Mesendoderm (in vitro differentiated cells): ENCODE measurements at regions not wholly inside any gene's neighbourhood (a gene's known extent, or its start where the extent isn't known, plus 50 kb on each side); places are given as distances from the start of the nearest gene placed in this dataset.

Source experiments
- DNase-seq: peaks from one replicate; pipeline ENCODE4 v3.0.0; 2013
- H2AK5ac ChIP-seq: 2 replicates; pipeline ENCODE4 v1.6.1; 2013; ENCODE audit warnings: low read length, inconsistent platforms
- H2BK120ac ChIP-seq: 2 replicates; pipeline ENCODE4 v1.6.1; 2013; ENCODE audit warnings: low read depth, mild to moderate bottlenecking, low read length, moderate library complexity, mixed read lengths
- H2BK15ac ChIP-seq: replicated peaks from 2 replicates; pipeline ENCODE4 v1.6.1; 2013; ENCODE audit warnings: low read depth, mild to moderate bottlenecking, moderate library complexity
- H2BK5ac ChIP-seq: 2 replicates; pipeline ENCODE4 v1.6.1; 2013; ENCODE audit warnings: low read length, inconsistent platforms
- H3K18ac ChIP-seq: 2 replicates; pipeline ENCODE4 v1.6.1; 2013; ENCODE audit warnings: mild to moderate bottlenecking, low read length, mixed read lengths
- H3K23ac ChIP-seq: one replicate; pipeline ENCODE4 v1.6.1; 2013; ENCODE audit warnings: low read length
- H3K27ac ChIP-seq: 2 replicates; pipeline ENCODE4 v1.5.1; 2013; ENCODE audit warnings: low read depth, mild to moderate bottlenecking, inconsistent platforms, low read length, moderate library complexity
- H3K27me3 ChIP-seq: 2 replicates; pipeline ENCODE4 v1.6.1; 2013; ENCODE audit warnings: low read length, control low read depth, mild to moderate bottlenecking, inconsistent platforms; ENCODE audit not compliant: insufficient read depth, poor library complexity
- H3K36me3 ChIP-seq: 2 replicates; pipeline ENCODE4 v1.6.1; 2013; ENCODE audit warnings: low read length, inconsistent platforms; ENCODE audit not compliant: control insufficient read depth, insufficient read depth
- H3K4ac ChIP-seq: one replicate; pipeline ENCODE4 v1.6.1; 2013; ENCODE audit warnings: low read depth, mild to moderate bottlenecking, low read length, moderate library complexity
- H3K4me1 ChIP-seq: 2 replicates; pipeline ENCODE4 v1.6.1; 2013; ENCODE audit warnings: low read depth, low read length, inconsistent platforms; ENCODE audit not compliant: control insufficient read depth
- H3K4me2 ChIP-seq: 2 replicates; pipeline ENCODE4 v1.6.1; 2013; ENCODE audit warnings: low read length
- H3K4me3 ChIP-seq: 2 replicates; pipeline ENCODE4 v1.5.1; 2013; ENCODE audit warnings: mild to moderate bottlenecking, low read length
- H3K56ac ChIP-seq: one replicate; pipeline ENCODE4 v1.6.1; 2013; ENCODE audit warnings: low read length
- H3K79me1 ChIP-seq: 2 replicates; pipeline ENCODE4 v1.6.1; 2013; ENCODE audit warnings: low read length, inconsistent platforms
- H3K79me2 ChIP-seq: 2 replicates; pipeline ENCODE4 v1.6.1; 2013; ENCODE audit warnings: mild to moderate bottlenecking, low read length; ENCODE audit not compliant: control insufficient read depth, insufficient read depth
- H3K9ac ChIP-seq: 2 replicates; pipeline ENCODE4 v1.6.1; 2013; ENCODE audit warnings: low read length, inconsistent platforms
- H4K5ac ChIP-seq: one replicate; pipeline ENCODE4 v1.6.1; 2013; ENCODE audit warnings: low read length
- H4K8ac ChIP-seq: one replicate; pipeline ENCODE4 v1.6.1; 2013; ENCODE audit warnings: low read depth, mild to moderate bottlenecking, control low read depth, low read length, moderate library complexity
- WGBS: extraction: QIAGEN DNeasy Blood & Tissue Kit; methylation state at CpG from one replicate; pipeline ENCODE4 v1.1.7; 2013; ENCODE audit warnings: low lambda C conversion rate, missing lambda C conversion rate; ENCODE audit not compliant: insufficient coverage; ENCODE audit errors: extremely low coverage; 5-methylcytosine and 5-hydroxymethylcytosine counted together

- Histone ChIP-seq H3K56ac (no peak overlapping the region), H3K4ac (no peak overlapping the region), H3K4me2 (no peak overlapping the region), H2AK5ac (no peak overlapping the region), H3K79me2 (no peaks in the 10 kb centered on the region), H3K27me3 (no peaks in the 10 kb centered on the region), H2BK15ac (no peak overlapping the region), H3K9ac (no peak overlapping the region), H3K4me1 (no peaks in the 10 kb centered on the region), H2BK120ac (no peak overlapping the region), H2BK5ac (no peak overlapping the region), H3K4me3 (no peak overlapping the region), H3K79me1 (no peaks in the 10 kb centered on the region), H4K8ac (no peak overlapping the region), H3K23ac (no peak overlapping the region), H3K18ac (no peak overlapping the region), H4K5ac (no peak overlapping the region), H3K36me3 (no peaks in the 10 kb centered on the region), H3K27ac (no peak overlapping the region)
- WGBS = no CpG with 5 or more reads among the region's 4 CpGs
- no peak for DNase-seq
These were observed 342.2 kb upstream of the PKDCC start for GRCh38 chr2:41705634-41706033.

DNA sequence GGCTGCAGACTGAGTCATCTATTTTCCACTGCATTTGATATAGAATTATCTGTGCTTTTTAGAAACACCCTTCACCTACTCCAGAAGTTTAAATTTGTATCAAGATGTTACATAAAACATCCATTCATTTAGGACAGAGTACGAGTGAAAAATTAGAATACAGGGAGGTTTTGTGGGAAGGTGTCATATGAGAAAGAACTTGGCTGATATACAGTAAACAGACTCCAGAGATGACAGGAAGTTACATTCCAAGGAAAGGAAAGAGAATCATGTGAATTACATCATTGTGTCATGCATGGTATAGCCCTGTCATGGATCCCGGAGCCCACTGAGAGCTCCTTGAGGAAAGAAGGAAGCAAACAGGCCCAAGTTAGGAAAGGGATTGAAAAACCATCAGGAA, 341.5 kb upstream of the PKDCC start:
- Histone ChIP-seq H2BK15ac (no peak overlapping the region), H3K27ac (no peak overlapping the region), H3K4me1 (no peaks in the 10 kb centered on the region), H3K4ac (no peak overlapping the region), H3K79me2 (no peaks in the 10 kb centered on the region), H3K4me2 (no peak overlapping the region), H3K23ac (no peak overlapping the region), H2AK5ac (no peak overlapping the region), H3K79me1 (no peaks in the 10 kb centered on the region), H3K9ac (no peak overlapping the region), H3K36me3 (no peaks in the 10 kb centered on the region), H3K56ac (no peak overlapping the region), H2BK5ac (no peak overlapping the region), H2BK120ac (no peak overlapping the region), H3K18ac (no peak overlapping the region), H3K4me3 (no peak overlapping the region), H3K27me3 (no peaks in the 10 kb centered on the region), H4K8ac (no peak overlapping the region), H4K5ac (no peak overlapping the region)
- WGBS = no CpG with 5 or more reads among the region's 2 CpGs
- no peak for DNase-seq

GRCh38 chr2:41707790-41708451, 339.9 kb upstream of the PKDCC start:
- no CpG with 5 or more reads among the region's 10 CpGs for WGBS
- Histone ChIP-seq H3K23ac (no peak overlapping the region), H3K27ac (no peak overlapping the region), H4K8ac (no peak overlapping the region), H3K79me1 (no peaks in the 10 kb centered on the region), H4K5ac (no peak overlapping the region), H3K4me2 (no peak overlapping the region), H3K18ac (no peak overlapping the region), H3K56ac (no peak overlapping the region), H3K9ac (no peak overlapping the region), H2BK15ac (no peak overlapping the region), H3K36me3 (no peaks in the 10 kb centered on the region), H2AK5ac (no peak overlapping the region), H3K79me2 (no peaks in the 10 kb centered on the region), H3K4me1 (no peaks in the 10 kb centered on the region), H3K4ac (no peak overlapping the region), H2BK5ac (no peak overlapping the region), H2BK120ac (no peak overlapping the region), H3K4me3 (no peak overlapping the region), H3K27me3 (no peaks in the 10 kb centered on the region)
- no peak for DNase-seq

DNA sequence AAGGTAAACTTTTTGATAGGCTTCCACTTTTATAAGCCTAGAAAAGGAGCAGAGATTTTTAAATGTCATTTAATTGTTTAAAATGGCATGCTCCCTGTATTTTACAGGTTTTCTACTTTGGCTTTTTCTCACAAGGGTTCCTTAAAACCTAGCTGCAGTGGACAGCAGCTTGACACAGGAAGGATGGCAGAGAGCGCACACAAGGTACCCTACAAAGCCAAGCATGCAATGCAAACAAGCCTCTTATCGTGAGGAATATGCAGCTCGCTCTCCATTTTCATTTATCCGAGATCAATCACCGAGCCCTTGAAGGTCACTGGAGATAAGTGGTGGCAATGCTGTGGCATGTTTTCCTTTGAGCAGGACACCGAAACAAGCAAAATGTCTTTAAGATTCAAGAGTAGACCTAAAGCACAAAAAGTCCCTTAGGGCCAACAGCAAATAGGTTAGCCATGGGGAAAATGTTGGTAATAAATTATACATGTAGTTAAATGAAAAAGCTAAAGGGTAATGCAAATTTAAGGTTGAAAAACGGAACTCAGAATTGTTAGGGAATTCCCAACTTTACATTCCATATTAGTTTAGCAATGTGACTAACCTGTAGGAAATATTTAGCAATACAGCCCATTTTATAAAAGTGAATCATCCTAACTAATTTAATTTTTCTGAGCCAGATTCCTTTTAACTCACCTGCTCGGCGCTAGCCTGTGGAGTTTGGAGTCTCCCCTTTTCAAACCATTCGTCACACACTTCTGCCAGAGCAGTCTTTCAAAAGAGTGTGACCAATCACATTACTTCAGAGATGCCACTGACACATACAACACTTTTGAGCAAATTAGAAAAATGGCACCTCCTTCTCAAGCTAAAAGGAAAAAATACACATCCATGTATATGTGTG, 337.9 kb upstream of the PKDCC start:
- Histone ChIP-seq H3K4me2 (no peak overlapping the region), H3K27me3 (no peaks in the 10 kb centered on the region), H4K8ac (no peak overlapping the region), H3K79me2 (no peaks in the 10 kb centered on the region), H2BK120ac (no peak overlapping the region), H3K9ac (no peak overlapping the region), H2BK15ac (no peak overlapping the region), H3K4me1 (no peaks in the 10 kb centered on the region), H2AK5ac (no peak overlapping the region), H3K4me3 (no peak overlapping the region), H3K23ac (no peak overlapping the region), H3K27ac (no peak overlapping the region), H4K5ac (no peak overlapping the region), H3K18ac (no peak overlapping the region), H3K79me1 (no peaks in the 10 kb centered on the region), H3K56ac (no peak overlapping the region), H2BK5ac (no peak overlapping the region), H3K4ac (no peak overlapping the region), H3K36me3 (no peaks in the 10 kb centered on the region)
- no peak for DNase-seq
- no CpG with 5 or more reads among the region's 10 CpGs for WGBS

DNA sequence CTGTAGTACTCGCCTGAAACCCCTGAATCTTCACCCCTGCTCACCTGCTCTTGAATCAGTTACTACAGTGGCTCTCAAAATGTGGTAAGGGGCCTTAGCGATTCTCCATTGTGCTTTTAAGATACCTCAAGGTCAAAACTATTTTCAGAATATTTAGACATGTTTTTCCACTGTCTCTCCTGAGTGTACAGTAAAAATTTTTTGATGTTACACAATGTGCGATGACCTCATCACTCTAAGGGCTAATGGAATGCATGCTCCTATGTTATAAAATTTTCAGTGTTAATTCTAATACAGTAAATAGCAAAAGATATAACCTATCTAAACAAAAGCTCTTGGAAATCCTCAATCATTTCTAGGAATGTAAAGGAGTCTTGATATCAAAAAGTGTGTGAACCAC, 336.9 kb upstream of the PKDCC start:
- Histone ChIP-seq H3K4ac (no peak overlapping the region), H4K8ac (no peak overlapping the region), H3K56ac (no peak overlapping the region), H3K79me2 (no peaks in the 10 kb centered on the region), H3K27ac (no peak overlapping the region), H3K36me3 (no peaks in the 10 kb centered on the region), H3K4me2 (no peak overlapping the region), H3K4me3 (no peak overlapping the region), H4K5ac (no peak overlapping the region), H2BK15ac (no peak overlapping the region), H3K18ac (no peak overlapping the region), H2AK5ac (no peak overlapping the region), H3K4me1 (no peaks in the 10 kb centered on the region), H2BK120ac (no peak overlapping the region), H3K9ac (no peak overlapping the region), H2BK5ac (no peak overlapping the region), H3K79me1 (no peaks in the 10 kb centered on the region), H3K27me3 (no peaks in the 10 kb centered on the region), H3K23ac (no peak overlapping the region)
- no peak for DNase-seq
- no CpG with 5 or more reads among the region's 3 CpGs for WGBS
